ENCODE measurements at regions not wholly inside any gene's neighbourhood (a gene's known extent, or its start where the extent isn't known, plus 50 kb on each side); places are given as distances from the start of the nearest gene placed in this dataset.
"Not testable (repeated sequence)": the region's sequence is repeated elsewhere in the genome, so short reads cannot be mapped to it uniquely, and the experiment has no call there.

- Histone ChIP-seq H3K9me3 (ENCODE audit: low read depth) (no peaks in the 10 kb centered on the region), H3K4me1 (no peaks in the 10 kb centered on the region), H3F3A (ENCODE audit: low read depth) (no peaks in the 10 kb centered on the region), H3K4me2 (no peak overlapping the region), H3K27ac (no peak overlapping the region), H2AFZ (replicated peaks) (no peak overlapping the region), H3K79me2 (ENCODE audit: low read depth) (no peaks in the 10 kb centered on the region), H3K27me3 (no peaks in the 10 kb centered on the region), H4K20me1 (ENCODE audit: low read depth) (no peaks in the 10 kb centered on the region), H3K36me3 (no peaks in the 10 kb centered on the region), H3K4me3 (no peak overlapping the region), H3K9ac (no peak overlapping the region)
- Mint-ChIP-seq H3K4me1 (no peaks in the 10 kb centered on the region), H3K4me3 (no peak overlapping the region), H3K9me3 (no peaks in the 10 kb centered on the region), H3K36me3 (no peaks in the 10 kb centered on the region), H3K27me3 (ENCODE audit: insufficient read depth, low read depth) (peaks cover 2% of the 10 kb centered on the region), H3K27ac (no peak overlapping the region)
- TF ChIP-seq CTCF (IDR thresholded peaks at IDR 0.05) (no peak), EZH2 (IDR thresholded peaks at IDR 0.05) (no peak), EZH2phosphoT487 (IDR thresholded peaks at IDR 0.05) (no peak)
- DNase-seq (ENCODE audit: low spot score), result no peak
Observed at GRCh38 chr11:71774603-71775222, 58.3 kb upstream of the DEFB108B start.

- DNase-seq (ENCODE audit: low spot score); H3K9me3 ChIP-seq (ENCODE audit: low read depth); H4K20me1 ChIP-seq (ENCODE audit: low read depth); H3K27ac ChIP-seq; H2AFZ ChIP-seq (replicated peaks); H3K27me3 ChIP-seq; H3K9ac ChIP-seq; H3F3A ChIP-seq (ENCODE audit: low read depth); H3K27me3 Mint-ChIP-seq (ENCODE audit: insufficient read depth, low read depth); H3K4me2 ChIP-seq; H3K4me3 Mint-ChIP-seq; H3K36me3 Mint-ChIP-seq; H3K4me3 ChIP-seq; H3K79me2 ChIP-seq (ENCODE audit: low read depth); H3K9me3 Mint-ChIP-seq; H3K36me3 ChIP-seq; H3K4me1 ChIP-seq: not testable (repeated sequence)
- Mint-ChIP-seq H3K4me1 (peaks cover 20% of the 10 kb centered on the region), H3K27ac (peak overlapping the region; percentile 22)
Observed at GRCh38 chr11:71780116-71780515, 52.9 kb upstream of the DEFB108B start.

GRCh38 chr11:71780771-71781170 lies 52.2 kb upstream of the DEFB108B start:
- H3K9me3 Mint-ChIP-seq; H3K4me3 Mint-ChIP-seq; H3K27ac Mint-ChIP-seq; H3K9ac ChIP-seq; DNase-seq (ENCODE audit: low spot score); H3K27me3 ChIP-seq; H3K4me3 ChIP-seq; H3K27me3 Mint-ChIP-seq (ENCODE audit: insufficient read depth, low read depth); H4K20me1 ChIP-seq (ENCODE audit: low read depth); H3K4me2 ChIP-seq; H3F3A ChIP-seq (ENCODE audit: low read depth); H3K27ac ChIP-seq; H3K4me1 ChIP-seq; H2AFZ ChIP-seq (replicated peaks); H3K79me2 ChIP-seq (ENCODE audit: low read depth); H3K36me3 Mint-ChIP-seq; H3K36me3 ChIP-seq; H3K9me3 ChIP-seq (ENCODE audit: low read depth): not testable (repeated sequence)
- H3K4me1 Mint-ChIP-seq, result peaks cover 20% of the 10 kb centered on the region

- H4K20me1 ChIP-seq (ENCODE audit: low read depth); H3K4me3 Mint-ChIP-seq; H3K9me3 ChIP-seq (ENCODE audit: low read depth); H3K36me3 Mint-ChIP-seq; H3K27me3 ChIP-seq; H3K4me1 ChIP-seq; H3K9me3 Mint-ChIP-seq; H3K9ac ChIP-seq; H3F3A ChIP-seq (ENCODE audit: low read depth); H3K4me2 ChIP-seq; H3K79me2 ChIP-seq (ENCODE audit: low read depth); H3K4me3 ChIP-seq; H3K27ac ChIP-seq; DNase-seq (ENCODE audit: low spot score); H3K36me3 ChIP-seq; H3K27me3 Mint-ChIP-seq (ENCODE audit: insufficient read depth, low read depth); H2AFZ ChIP-seq (replicated peaks): not testable (repeated sequence)
- Mint-ChIP-seq H3K4me1 (peaks cover 24% of the 10 kb centered on the region), H3K27ac (peak overlapping the region; percentile 82)
Observed at GRCh38 chr11:71781491-71781890, 51.5 kb upstream of the DEFB108B start.

GRCh38 chr11:71782229-71782861 lies 50.7 kb upstream of the DEFB108B start:
- H3K36me3 ChIP-seq; H3K27ac ChIP-seq; DNase-seq (ENCODE audit: low spot score); H3K4me1 ChIP-seq; H3K79me2 ChIP-seq (ENCODE audit: low read depth); H3K27me3 ChIP-seq; H2AFZ ChIP-seq (replicated peaks); H3K4me2 ChIP-seq; H3K9ac ChIP-seq; H3K36me3 Mint-ChIP-seq; H3K27me3 Mint-ChIP-seq (ENCODE audit: insufficient read depth, low read depth); H3K9me3 Mint-ChIP-seq; H3K4me3 Mint-ChIP-seq; H3F3A ChIP-seq (ENCODE audit: low read depth); H3K27ac Mint-ChIP-seq; H3K4me3 ChIP-seq; H4K20me1 ChIP-seq (ENCODE audit: low read depth); H3K9me3 ChIP-seq (ENCODE audit: low read depth): not testable (repeated sequence)
- H3K4me1 Mint-ChIP-seq, result peaks cover 24% of the 10 kb centered on the region

- not testable (repeated sequence) for H3K4me2 ChIP-seq; H3K27ac Mint-ChIP-seq; H3K9me3 Mint-ChIP-seq; H3K79me2 ChIP-seq (ENCODE audit: low read depth); DNase-seq (ENCODE audit: low spot score); H3K4me3 Mint-ChIP-seq; H3K4me1 ChIP-seq; H4K20me1 ChIP-seq (ENCODE audit: low read depth); H3K27ac ChIP-seq; H3K27me3 Mint-ChIP-seq (ENCODE audit: insufficient read depth, low read depth); H3F3A ChIP-seq (ENCODE audit: low read depth); H3K36me3 Mint-ChIP-seq; H3K9me3 ChIP-seq (ENCODE audit: low read depth); H2AFZ ChIP-seq (replicated peaks); H3K36me3 ChIP-seq; H3K27me3 ChIP-seq; H3K9ac ChIP-seq; H3K4me3 ChIP-seq
- peaks cover 26% of the 10 kb centered on the region for H3K4me1 Mint-ChIP-seq
Observed at GRCh38 chr11:71783191-71783590, 49.8 kb upstream of the DEFB108B start.
